Upper lobe of left lung (tissue), 6 donors: ENCODE measurements at regions not wholly inside any gene's neighbourhood (a gene's known extent, or its start where the extent isn't known, plus 50 kb on each side); places are given as distances from the start of the nearest gene placed in this dataset.

Experiments used
- ATAC-seq, 2 donors: fragments of 200-7000 bp; cut with Tn5 transposase; one replicate each; pipeline ENCODE4 v1.9.1; 2022; ENCODE audit warnings: mild to moderate bottlenecking in 2 of 2, moderate library complexity in 2 of 2; ENCODE audit not compliant: low FRiP score in 2 of 2
- DNase-seq, 2 donors: peaks; one replicate each; pipeline ENCODE4 v3.0.0-alpha.2; 2019 to 2020
- H3K27ac ChIP-seq, 4 donors: fragments of 200-600 bp; sonication (generic); one replicate each; pipeline ENCODE4 v1.5.1; 2016 to 2019
- H3K27me3 ChIP-seq, 4 donors: fragments of 200-600 bp; sonication (generic); one replicate each; pipeline ENCODE4 v1.5.1; 2017 to 2019
- H3K36me3 ChIP-seq, 4 donors: fragments of 200-600 bp; sonication (generic); one replicate each; pipeline ENCODE4 v1.5.1; 2016 to 2019
- H3K4me1 ChIP-seq, 4 donors: fragments of 200-600 bp; sonication (generic); one replicate each; pipeline ENCODE4 v1.5.1; 2018 to 2019
- H3K4me3 ChIP-seq, 4 donors: fragments of 200-600 bp; sonication (generic); one replicate each; pipeline ENCODE4 v1.5.1; 2017 to 2019; ENCODE audit warnings: mild to moderate bottlenecking in 2 of 4, moderate library complexity in 1 of 4
- H3K9me3 ChIP-seq, 4 donors: fragments of 200-600 bp; sonication (generic); one replicate each; pipeline ENCODE4 v1.5.1; 2018 to 2019
- EP300 ChIP-seq, 4 donors: sonication (generic); formaldehyde crosslinking; IDR thresholded peaks; one replicate each; pipeline ENCODE4 v1.5.1; 2017; ENCODE audit warnings: antibody characterized with exemption in 4 of 4, control low read depth in 2 of 4
- POLR2A ChIP-seq, 4 donors: fragments of 450-650 bp; IDR thresholded peaks; one replicate each; pipeline ENCODE4 v1.5.1; 2016 to 2017; ENCODE audit warnings: antibody characterized with exemption in 4 of 4, mild to moderate bottlenecking in 2 of 4
- POLR2AphosphoS5 ChIP-seq, 2 donors: sonication (generic); formaldehyde crosslinking; IDR thresholded peaks; one replicate each; pipeline ENCODE4 v1.5.1; 2017; ENCODE audit warnings: antibody characterized with exemption in 2 of 2
- WGBS, 2 donors: methylation state at CpG; one replicate each; pipeline ENCODE4 v1.1.5; 2017 to 2018; 5-methylcytosine and 5-hydroxymethylcytosine counted together
- TF ChIP-seq, protein P1 (sequence below), 6 experiments: fragments of 450-650 bp in 4 of 6; fragments of 200-600 bp in 2 of 6; sonication (generic) in 2 of 6; IDR thresholded peaks; one replicate each; pipeline ENCODE4 v1.5.1; 2016 to 2019; ENCODE audit warnings: antibody characterized with exemption in 6 of 6
- donor health status: DM: no; HTN: no; CAD: no; lungs with moderate emphysema.
- donor health status: DM: no; HTN: yes; CAD: no; lungs with severe emphysema.

DNA sequence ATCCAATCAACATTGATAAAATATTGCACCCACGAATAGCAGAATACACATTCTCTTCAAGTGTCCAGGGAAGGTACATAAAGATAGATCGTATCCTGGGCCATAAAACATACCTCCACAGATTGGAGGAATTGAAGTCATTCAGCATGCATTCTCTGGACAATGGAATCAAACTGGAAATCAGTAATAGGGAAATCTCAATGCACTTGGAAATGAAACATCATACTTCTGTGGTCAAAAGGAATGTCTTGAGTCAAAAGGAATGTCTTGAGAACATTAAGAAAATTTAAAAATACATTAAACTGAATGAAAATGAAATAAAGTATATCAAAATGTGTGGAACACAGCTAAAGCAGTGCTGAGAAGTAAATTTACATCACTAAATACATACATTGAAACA is 138.8 kb downstream of the TFAP2A start:
- Histone ChIP-seq H3K4me1 (no peaks in the 10 kb centered on the region), H3K27me3 (no peaks in the 10 kb centered on the region), H3K9me3 (peaks cover 0 to 3% (median 0%) of the 10 kb centered on the region in 4 donors), H3K36me3 (no peaks in the 10 kb centered on the region), H3K4me3 (no peak overlapping the region), H3K27ac (no peak overlapping the region)
- TF ChIP-seq, protein P1, sequence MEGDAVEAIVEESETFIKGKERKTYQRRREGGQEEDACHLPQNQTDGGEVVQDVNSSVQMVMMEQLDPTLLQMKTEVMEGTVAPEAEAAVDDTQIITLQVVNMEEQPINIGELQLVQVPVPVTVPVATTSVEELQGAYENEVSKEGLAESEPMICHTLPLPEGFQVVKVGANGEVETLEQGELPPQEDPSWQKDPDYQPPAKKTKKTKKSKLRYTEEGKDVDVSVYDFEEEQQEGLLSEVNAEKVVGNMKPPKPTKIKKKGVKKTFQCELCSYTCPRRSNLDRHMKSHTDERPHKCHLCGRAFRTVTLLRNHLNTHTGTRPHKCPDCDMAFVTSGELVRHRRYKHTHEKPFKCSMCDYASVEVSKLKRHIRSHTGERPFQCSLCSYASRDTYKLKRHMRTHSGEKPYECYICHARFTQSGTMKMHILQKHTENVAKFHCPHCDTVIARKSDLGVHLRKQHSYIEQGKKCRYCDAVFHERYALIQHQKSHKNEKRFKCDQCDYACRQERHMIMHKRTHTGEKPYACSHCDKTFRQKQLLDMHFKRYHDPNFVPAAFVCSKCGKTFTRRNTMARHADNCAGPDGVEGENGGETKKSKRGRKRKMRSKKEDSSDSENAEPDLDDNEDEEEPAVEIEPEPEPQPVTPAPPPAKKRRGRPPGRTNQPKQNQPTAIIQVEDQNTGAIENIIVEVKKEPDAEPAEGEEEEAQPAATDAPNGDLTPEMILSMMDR (IDR thresholded peaks at IDR 0.05): no peak
- no peak for TF ChIP-seq POLR2A (IDR thresholded peaks at IDR 0.05)
- no peak for TF ChIP-seq EP300 (IDR thresholded peaks at IDR 0.05)
- TF ChIP-seq POLR2AphosphoS5 (IDR thresholded peaks at IDR 0.05): no peak
- 68 to 76% methylated on average over 2 of the region's 2 CpGs for WGBS, 2 donors
- DNase-seq: no peak
- no peak for ATAC-seq

DNA sequence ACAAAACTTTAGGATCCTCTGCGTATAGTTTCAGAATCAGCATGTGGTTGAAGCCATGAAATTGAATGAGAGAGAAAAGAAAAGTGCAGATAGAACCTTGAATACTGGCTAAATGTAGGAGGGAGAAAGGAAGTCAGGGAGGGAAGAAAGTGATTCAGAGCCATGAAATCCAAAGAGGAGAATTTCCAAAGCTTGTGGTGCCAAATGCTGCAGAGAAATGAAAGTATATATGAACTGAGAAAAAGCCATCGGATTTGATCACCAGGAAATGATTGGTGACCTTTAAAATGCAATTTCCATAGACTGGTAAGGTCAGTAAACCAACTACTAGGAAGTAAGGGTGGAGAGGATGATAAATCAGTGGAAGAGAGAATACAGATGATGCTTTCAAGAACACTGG is 142.3 kb downstream of the TFAP2A start:
- H3K27me3 ChIP-seq: no peaks in the 10 kb centered on the region
- no peak overlapping the region for H3K4me3 ChIP-seq
- peaks cover 0 to under 1% (median 0%) of the 10 kb centered on the region in 4 donors for H3K9me3 ChIP-seq
- DNase-seq (no peak), ATAC-seq (no peak)
- H3K36me3 ChIP-seq: no peaks in the 10 kb centered on the region
- TF ChIP-seq, protein P1 (IDR thresholded peaks at IDR 0.05): no peak
- TF ChIP-seq POLR2AphosphoS5 (IDR thresholded peaks at IDR 0.05): no peak
- no peak for TF ChIP-seq POLR2A (IDR thresholded peaks at IDR 0.05)
- TF ChIP-seq EP300 (IDR thresholded peaks at IDR 0.05): no peak
- WGBS, 2 donors: 74 to 90% methylated on average over 2 of the region's 2 CpGs
- H3K4me1 ChIP-seq: no peaks in the 10 kb centered on the region
- H3K27ac ChIP-seq: no peak overlapping the region

DNA sequence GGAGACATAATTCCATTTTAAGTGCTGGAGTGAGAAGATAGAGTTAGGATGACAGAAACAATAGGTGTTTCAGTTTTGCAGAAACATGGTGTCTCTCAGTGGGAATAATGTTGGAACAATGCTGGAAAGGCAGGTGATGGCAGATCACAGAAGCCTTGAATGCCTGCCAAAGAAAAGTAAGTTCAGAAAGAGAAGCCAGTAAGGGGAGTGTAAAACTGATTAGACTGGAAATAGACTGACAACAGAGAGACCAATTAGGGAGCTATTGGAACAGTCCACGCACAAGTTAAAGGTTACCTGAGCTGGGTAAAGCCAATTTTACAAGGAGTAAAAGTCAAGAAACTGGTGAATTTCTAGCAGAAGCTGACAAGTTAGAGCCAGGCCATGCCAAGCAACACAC is 142.9 kb downstream of the TFAP2A start:
- H3K4me1 ChIP-seq: no peaks in the 10 kb centered on the region
- no peaks in the 10 kb centered on the region for H3K27me3 ChIP-seq
- H3K4me3 ChIP-seq: no peak overlapping the region
- H3K36me3 ChIP-seq: no peaks in the 10 kb centered on the region
- H3K27ac ChIP-seq: no peak overlapping the region
- no peak for TF ChIP-seq POLR2AphosphoS5 (IDR thresholded peaks at IDR 0.05)
- 79 to 89% methylated on average over 1 of the region's 1 CpG for WGBS, 2 donors
- no peaks in the 10 kb centered on the region for H3K9me3 ChIP-seq
- ATAC-seq (no peak), DNase-seq (no peak)

DNA sequence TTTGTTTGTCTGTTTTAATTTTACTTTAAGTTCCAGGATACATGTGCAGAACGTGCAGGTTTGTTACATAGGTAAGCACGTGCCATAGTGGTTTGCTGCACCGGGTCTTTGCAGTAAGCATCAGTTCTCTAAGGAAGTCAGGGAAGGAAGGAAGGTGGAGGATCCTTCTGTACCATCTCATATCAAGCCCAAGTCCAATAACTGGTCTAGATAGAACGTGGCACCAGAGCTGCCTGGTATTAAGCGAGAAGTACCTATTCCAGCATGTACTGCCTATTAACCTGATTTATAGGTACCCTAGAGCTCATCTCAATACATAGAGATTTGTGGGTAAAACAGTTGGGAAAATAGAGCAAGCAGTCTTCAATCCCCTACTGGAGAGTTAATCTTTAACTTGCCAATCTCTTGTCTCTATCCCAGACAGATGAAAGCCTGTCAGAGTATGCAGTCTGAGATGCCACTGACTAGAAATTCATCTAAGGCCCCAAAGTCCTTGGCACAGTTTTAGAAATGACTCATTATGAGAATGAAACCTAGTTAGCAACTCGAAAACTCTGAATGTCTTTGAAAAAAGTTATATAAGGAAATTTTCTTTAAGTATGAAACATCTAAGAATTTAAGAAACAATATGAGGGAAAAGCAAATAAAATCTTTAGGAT is 144.9 kb downstream of the TFAP2A start:
- H3K27ac ChIP-seq: no peak overlapping the region
- WGBS, 2 donors: 71 to 79% methylated on average over 5 to 6 of the region's 6 CpGs
- TF ChIP-seq, protein P1 (IDR thresholded peaks at IDR 0.05): no peak
- no peak for TF ChIP-seq POLR2AphosphoS5 (IDR thresholded peaks at IDR 0.05)
- no peak for TF ChIP-seq POLR2A (IDR thresholded peaks at IDR 0.05)
- TF ChIP-seq EP300 (IDR thresholded peaks at IDR 0.05): no peak
- H3K36me3 ChIP-seq: no peaks in the 10 kb centered on the region
- no peak for DNase-seq
- ATAC-seq: no peak
- H3K27me3 ChIP-seq: no peaks in the 10 kb centered on the region
- no peaks in the 10 kb centered on the region for H3K9me3 ChIP-seq
- H3K4me1 ChIP-seq: no peaks in the 10 kb centered on the region
- no peak overlapping the region for H3K4me3 ChIP-seq

DNA sequence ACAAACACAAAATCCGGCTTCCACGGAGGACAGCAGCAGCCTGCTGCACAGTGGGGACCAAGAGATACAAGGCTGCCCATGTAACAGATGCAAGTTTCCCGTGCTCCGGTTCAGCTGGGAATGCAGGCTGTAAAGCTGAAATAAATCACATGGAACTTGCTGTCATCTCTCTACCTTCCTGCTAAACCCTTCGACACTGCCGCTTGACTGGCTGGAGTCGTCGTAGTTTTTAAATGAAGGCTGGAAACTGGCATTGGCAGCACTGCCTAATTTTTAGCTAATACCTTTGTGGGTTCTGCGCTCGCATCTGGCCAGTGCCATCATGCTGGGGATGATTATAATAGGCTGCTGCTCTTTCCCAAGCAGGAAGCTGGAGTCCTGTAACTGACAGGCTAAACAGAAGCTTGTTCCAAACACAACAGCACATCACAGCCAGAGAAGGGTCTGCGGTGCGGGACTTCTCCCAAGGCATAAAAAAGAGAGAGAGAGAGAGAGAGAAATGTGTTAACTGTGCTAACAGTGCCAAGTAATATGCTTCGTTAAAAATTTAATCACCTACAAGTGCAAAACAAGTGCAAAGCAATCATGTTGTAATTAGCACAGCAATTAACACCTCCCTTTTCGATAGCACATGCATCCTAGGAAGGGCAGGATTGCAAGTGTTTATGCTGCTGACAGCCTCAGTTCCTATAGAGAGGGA is 146.1 kb downstream of the TFAP2A start:
- no peak for TF ChIP-seq POLR2AphosphoS5 (IDR thresholded peaks at IDR 0.05)
- no peak for TF ChIP-seq POLR2A (IDR thresholded peaks at IDR 0.05)
- TF ChIP-seq, protein P1 (IDR thresholded peaks at IDR 0.05): no peak
- no peak for TF ChIP-seq EP300 (IDR thresholded peaks at IDR 0.05)
- Histone ChIP-seq H3K36me3 (no peaks in the 10 kb centered on the region), H3K27ac (no peak overlapping the region), H3K27me3 (no peaks in the 10 kb centered on the region), H3K4me1 (no peaks in the 10 kb centered on the region), H3K4me3 (no peak overlapping the region), H3K9me3 (no peaks in the 10 kb centered on the region)
- ATAC-seq: no peak
- WGBS, 2 donors: 19 to 22% methylated on average over 14 of the region's 14 CpGs
- DNase-seq: no peak
